GM21528 (cell line): ENCODE measurements at regions not wholly inside any gene's neighbourhood (a gene's known extent, or its start where the extent isn't known, plus 50 kb on each side); places are given as distances from the start of the nearest gene placed in this dataset.

Experiments used
- ATAC-seq: cut with Tn5 transposase; IDR thresholded peaks from one replicate; pipeline ENCODE4 v1.9.1; 2021; ENCODE audit warnings: mild to moderate bottlenecking, moderate library complexity; ENCODE audit not compliant: unreplicated experiment, low FRiP score

- ATAC-seq: no peak
These were observed 560.0 kb upstream of the KCNMB2 start for GRCh38 chr3:177976241-177976640.

GRCh38 chr3:177976866-177977265 lies 559.4 kb upstream of the KCNMB2 start:
- ATAC-seq: no peak

GRCh38 chr3:177977381-177978158 lies 558.7 kb upstream of the KCNMB2 start:
- ATAC-seq: no peak

- no peak for ATAC-seq
These were observed 557.3 kb upstream of the KCNMB2 start for GRCh38 chr3:177978946-177979345.

GRCh38 chr3:177979703-177980102 lies 556.5 kb upstream of the KCNMB2 start:
- no peak for ATAC-seq

- no peak for ATAC-seq
These were observed 554.7 kb upstream of the KCNMB2 start for GRCh38 chr3:177981576-177981975.

GRCh38 chr3:177982034-177982433 lies 554.2 kb upstream of the KCNMB2 start:
- ATAC-seq: no peak

- no peak for ATAC-seq
These were observed 552.9 kb upstream of the KCNMB2 start for GRCh38 chr3:177983320-177983719.

GRCh38 chr3:177992993-177993970 lies 543.0 kb upstream of the KCNMB2 start:
- ATAC-seq: no peak

GRCh38 chr3:177994976-177995375 lies 541.3 kb upstream of the KCNMB2 start:
- ATAC-seq: no peak

- ATAC-seq: no peak
These were observed 540.7 kb upstream of the KCNMB2 start for GRCh38 chr3:177995381-177996085.

- peak; percentile 94 for ATAC-seq
These were observed 534.5 kb upstream of the KCNMB2 start for GRCh38 chr3:178001670-178002101.

GRCh38 chr3:178002113-178002512 lies 534.1 kb upstream of the KCNMB2 start:
- ATAC-seq: no peak

GRCh38 chr3:178003756-178004155 lies 532.5 kb upstream of the KCNMB2 start:
- ATAC-seq: no peak

- no peak for ATAC-seq
These were observed 530.3 kb upstream of the KCNMB2 start for GRCh38 chr3:178005961-178006360.

GRCh38 chr3:178010306-178010705 lies 525.9 kb upstream of the KCNMB2 start:
- no peak for ATAC-seq

GRCh38 chr3:178019645-178020044 lies 516.6 kb upstream of the KCNMB2 start:
- no peak for ATAC-seq

GRCh38 chr3:178022599-178022998 lies 513.6 kb upstream of the KCNMB2 start:
- no peak for ATAC-seq

- no peak for ATAC-seq
These were observed 507.3 kb upstream of the KCNMB2 start for GRCh38 chr3:178028933-178029332.

GRCh38 chr3:178036451-178037144 lies 499.6 kb upstream of the KCNMB2 start:
- ATAC-seq: no peak
